Muscle of leg (tissue), 3 donors: ENCODE measurements at regions not wholly inside any gene's neighbourhood (a gene's known extent, or its start where the extent isn't known, plus 50 kb on each side); places are given as distances from the start of the nearest gene placed in this dataset.

Experiments used
- DNase-seq: peaks from one replicate; pipeline ENCODE4 v3.0.0; 2013
- H3K27ac ChIP-seq: one replicate; pipeline ENCODE4 v1.5.1; 2013; ENCODE audit warnings: mild to moderate bottlenecking, low read length, control low read depth
- H3K27me3 ChIP-seq: one replicate; pipeline ENCODE4 v1.6.1; 2013; ENCODE audit warnings: low read length; ENCODE audit not compliant: control insufficient read depth, insufficient read depth
- H3K36me3 ChIP-seq: one replicate; pipeline ENCODE4 v1.6.1; 2013; ENCODE audit warnings: low read length; ENCODE audit not compliant: control insufficient read depth, insufficient read depth
- H3K4me1 ChIP-seq: one replicate; pipeline ENCODE4 v1.6.1; 2013; ENCODE audit warnings: low read length; ENCODE audit not compliant: control insufficient read depth, insufficient read depth
- H3K4me3 ChIP-seq: one replicate; pipeline ENCODE4 v1.5.1; 2013; ENCODE audit warnings: low read length, control low read depth
- H3K9me3 ChIP-seq: replicated peaks from 2 replicates; pipeline ENCODE4 v1.6.1; 2013; ENCODE audit warnings: low read depth, low read length; ENCODE audit not compliant: control insufficient read depth
- WGBS: methylation state at CpG from one replicate; pipeline ENCODE4 v1.1.5; 2013; ENCODE audit warnings: missing lambda C conversion rate; ENCODE audit not compliant: insufficient coverage; 5-methylcytosine and 5-hydroxymethylcytosine counted together

DNA sequence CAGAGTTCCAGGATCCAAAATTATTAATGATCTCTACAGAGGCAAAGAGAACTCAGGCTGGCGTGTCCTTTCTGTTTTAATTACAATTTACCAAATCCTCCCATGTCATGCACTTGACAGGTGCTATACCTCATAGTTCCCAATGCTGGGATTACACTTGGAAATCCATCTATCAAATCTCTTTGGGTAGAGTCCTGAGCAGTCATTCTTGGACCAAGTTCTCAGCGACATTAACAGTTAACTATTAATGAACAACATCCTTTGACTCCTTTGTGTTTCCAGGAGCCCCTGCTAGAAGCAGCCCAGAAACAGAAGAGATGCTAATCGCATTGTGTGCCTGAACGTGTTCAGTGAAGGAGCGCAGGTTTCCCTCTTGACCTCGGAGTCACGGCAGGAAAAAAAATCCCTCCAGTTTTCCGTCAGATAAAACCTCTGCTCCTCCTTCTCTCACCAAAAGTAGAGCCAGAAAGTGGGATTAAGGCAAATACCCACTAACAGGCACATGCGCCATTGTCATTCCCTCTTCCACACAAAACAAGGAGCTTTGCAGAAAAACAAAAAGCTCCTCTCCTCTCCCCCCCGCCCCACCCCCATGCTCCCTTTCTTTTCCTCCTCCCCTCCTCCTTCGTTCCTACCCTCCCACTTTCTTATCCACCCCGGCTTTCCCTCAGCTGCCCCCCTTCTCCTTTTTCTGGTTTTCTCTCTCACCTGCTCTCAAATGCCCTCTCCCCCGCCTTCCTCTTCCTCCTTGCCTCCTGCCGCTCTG, 224.7 kb downstream of the ZIC5 start:
- no peak overlapping the region for H3K27ac ChIP-seq
- no peak overlapping the region for H3K4me3 ChIP-seq
- peaks cover 7% of the 10 kb centered on the region for H3K27me3 ChIP-seq
- WGBS = 25% methylated on average over 12 of the region's 14 CpGs
- H3K4me1 ChIP-seq = no peaks in the 10 kb centered on the region
- peaks cover 2% of the 10 kb centered on the region for H3K9me3 ChIP-seq
- no peaks in the 10 kb centered on the region for H3K36me3 ChIP-seq
- no peak for DNase-seq

DNA sequence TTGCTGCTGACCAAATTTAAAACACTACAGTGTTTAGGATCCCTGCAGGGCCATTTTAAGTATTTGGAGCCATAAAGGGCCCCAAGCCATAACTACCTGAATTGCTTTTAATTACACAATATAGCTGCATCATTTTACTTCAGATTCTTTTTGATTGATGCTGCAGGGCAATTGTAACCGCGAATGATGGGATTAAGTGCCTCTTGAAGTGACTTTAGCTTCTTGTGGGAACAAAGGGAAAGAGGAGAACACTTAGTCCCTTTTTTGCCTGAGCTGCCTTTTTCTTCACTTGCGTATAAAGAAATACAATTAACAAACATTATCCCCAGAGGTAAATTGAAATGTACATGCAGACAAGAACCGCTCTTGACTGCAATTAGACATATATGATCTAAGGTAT, 228.5 kb downstream of the ZIC5 start:
- Histone ChIP-seq H3K9me3 (no peaks in the 10 kb centered on the region), H3K36me3 (no peaks in the 10 kb centered on the region), H3K4me3 (no peak overlapping the region), H3K4me1 (no peaks in the 10 kb centered on the region), H3K27me3 (peaks cover 18% of the 10 kb centered on the region), H3K27ac (no peak overlapping the region)
- 60% methylated on average over 1 of the region's 4 CpGs for WGBS
- no peak for DNase-seq

GRCh38 chr13:99741960-99742359, 229.6 kb downstream of the ZIC5 start:
- 39% methylated on average over 6 of the region's 6 CpGs for WGBS
- Histone ChIP-seq H3K27me3 (peaks cover 13% of the 10 kb centered on the region), H3K36me3 (no peaks in the 10 kb centered on the region), H3K27ac (no peak overlapping the region), H3K9me3 (no peaks in the 10 kb centered on the region), H3K4me1 (no peaks in the 10 kb centered on the region), H3K4me3 (no peak overlapping the region)
- DNase-seq = no peak

DNA sequence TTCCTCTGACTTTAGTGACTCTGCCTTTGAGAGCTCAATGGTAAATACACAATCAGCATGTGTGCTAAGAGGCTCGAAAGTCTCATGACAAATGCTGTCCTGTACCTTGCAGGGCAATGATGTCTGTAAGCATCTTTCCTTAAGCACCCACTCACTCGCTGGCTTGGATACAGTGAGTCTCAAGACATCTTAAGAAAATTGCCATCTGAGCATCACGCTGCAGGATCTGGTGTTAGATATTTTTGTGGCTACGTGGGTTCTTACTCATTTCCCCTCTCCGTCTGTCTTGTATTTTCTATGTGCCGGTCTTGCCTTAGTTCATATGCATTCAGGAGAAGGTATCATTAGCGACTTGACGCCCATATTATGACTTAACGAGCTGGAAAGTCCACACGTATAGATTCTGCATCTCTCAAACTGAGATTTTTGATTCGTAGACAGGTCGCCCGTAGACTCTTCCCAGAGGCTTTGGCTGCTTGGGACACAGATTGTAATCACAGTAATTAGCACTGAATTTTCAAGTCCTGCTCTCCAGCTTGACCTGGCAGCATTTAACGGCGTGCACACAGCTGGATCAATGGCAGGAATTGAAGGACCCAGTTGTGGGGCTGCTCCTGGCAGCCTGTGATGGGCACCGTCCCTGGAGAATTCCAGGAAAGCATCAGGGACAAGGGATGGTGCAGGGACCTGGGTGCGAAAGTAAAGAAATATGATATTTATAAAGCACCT, 231.2 kb downstream of the ZIC5 start:
- DNase-seq = no peak
- H3K4me3 ChIP-seq = no peak overlapping the region
- H3K27me3 ChIP-seq = peaks cover 11% of the 10 kb centered on the region
- WGBS = 49% methylated on average over 11 of the region's 17 CpGs
- H3K4me1 ChIP-seq = no peaks in the 10 kb centered on the region
- no peaks in the 10 kb centered on the region for H3K36me3 ChIP-seq
- no peak overlapping the region for H3K27ac ChIP-seq
- H3K9me3 ChIP-seq = no peaks in the 10 kb centered on the region

GRCh38 chr13:99738626-99739025, 232.9 kb downstream of the ZIC5 start:
- WGBS = 50% methylated on average over 3 of the region's 4 CpGs
- Histone ChIP-seq H3K27ac (no peak overlapping the region), H3K4me1 (no peaks in the 10 kb centered on the region), H3K27me3 (peaks cover 11% of the 10 kb centered on the region), H3K36me3 (no peaks in the 10 kb centered on the region), H3K4me3 (no peak overlapping the region), H3K9me3 (no peaks in the 10 kb centered on the region)
- DNase-seq = peak; percentile 11

- Histone ChIP-seq H3K36me3 (no peaks in the 10 kb centered on the region), H3K27ac (no peak overlapping the region), H3K27me3 (peaks cover 11% of the 10 kb centered on the region), H3K9me3 (no peaks in the 10 kb centered on the region), H3K4me3 (no peak overlapping the region), H3K4me1 (no peaks in the 10 kb centered on the region)
- no peak for DNase-seq
- 78% methylated on average over 1 of the region's 8 CpGs for WGBS
Observed at GRCh38 chr13:99737481-99738245, 233.9 kb downstream of the ZIC5 start.

DNA sequence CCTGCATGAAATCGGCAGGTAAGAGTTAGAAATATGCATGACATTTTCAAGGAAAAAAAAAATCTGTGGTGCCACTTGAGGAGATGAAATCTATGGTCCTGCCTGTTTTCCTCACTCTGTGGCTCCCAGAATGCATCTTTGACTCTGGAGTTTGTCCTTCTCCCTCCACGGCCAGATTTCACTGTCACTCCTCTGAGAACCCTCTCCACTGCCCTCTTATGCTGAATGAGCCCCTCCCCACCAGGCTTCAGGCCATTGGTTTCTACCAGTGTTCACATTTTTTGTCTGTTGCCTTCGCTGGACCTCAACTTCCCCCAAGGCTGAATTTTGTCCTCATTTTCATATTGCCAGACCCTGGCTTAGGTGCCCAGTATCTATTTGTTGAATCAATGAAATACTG, 235.0 kb downstream of the ZIC5 start:
- no peak for DNase-seq
- 69% methylated on average over 2 of the region's 3 CpGs for WGBS
- peaks cover 11% of the 10 kb centered on the region for H3K27me3 ChIP-seq

GRCh38 chr13:99734013-99734693, 232.9 kb downstream of the TM9SF2 start:
- Histone ChIP-seq H3K4me3 (no peak overlapping the region), H3K9me3 (no peaks in the 10 kb centered on the region), H3K4me1 (no peaks in the 10 kb centered on the region), H3K36me3 (no peaks in the 10 kb centered on the region), H3K27me3 (peaks cover under 1% of the 10 kb centered on the region), H3K27ac (no peak overlapping the region)
- 47% methylated on average over 4 of the region's 7 CpGs for WGBS
- no peak for DNase-seq

More for the DNA sequence above, 235.0 kb downstream of the ZIC5 start:
- Histone ChIP-seq H3K4me3 (no peak overlapping the region), H3K9me3 (no peaks in the 10 kb centered on the region), H3K4me1 (no peaks in the 10 kb centered on the region), H3K36me3 (no peaks in the 10 kb centered on the region), H3K27ac (no peak overlapping the region)

- DNase-seq = no peak
- H3K9me3 ChIP-seq = no peaks in the 10 kb centered on the region
- no peak overlapping the region for H3K27ac ChIP-seq
- no peaks in the 10 kb centered on the region for H3K36me3 ChIP-seq
- H3K27me3 ChIP-seq = no peaks in the 10 kb centered on the region
- WGBS = 60% methylated on average over 2 of the region's 7 CpGs
- no peak overlapping the region for H3K4me3 ChIP-seq
- no peaks in the 10 kb centered on the region for H3K4me1 ChIP-seq
Observed at GRCh38 chr13:99733346-99733745, 232.1 kb downstream of the TM9SF2 start.

DNA sequence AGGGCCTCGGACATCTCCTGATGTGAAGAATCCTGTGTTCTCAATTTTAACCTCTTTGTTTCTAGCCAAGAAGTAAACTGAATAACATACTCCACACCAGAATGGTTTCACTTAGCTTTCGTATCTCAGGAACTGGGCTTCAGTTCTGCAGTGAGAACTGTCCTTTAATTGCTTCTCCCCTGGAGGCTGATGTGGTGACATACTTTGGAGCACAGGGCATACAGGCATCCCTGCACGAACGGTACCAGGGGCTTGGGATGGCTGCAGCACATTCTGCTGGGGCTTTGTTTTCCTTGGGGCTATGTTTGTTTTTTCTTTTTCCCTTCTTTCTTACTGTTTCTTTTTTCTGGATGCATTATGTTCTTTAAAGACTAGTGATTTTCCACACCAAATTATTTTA, 230.5 kb downstream of the TM9SF2 start:
- no peak overlapping the region for H3K27ac ChIP-seq
- no peaks in the 10 kb centered on the region for H3K9me3 ChIP-seq
- no peaks in the 10 kb centered on the region for H3K27me3 ChIP-seq
- no peak overlapping the region for H3K4me3 ChIP-seq
- H3K36me3 ChIP-seq = no peaks in the 10 kb centered on the region
- no peaks in the 10 kb centered on the region for H3K4me1 ChIP-seq
- WGBS = no CpG with 5 or more reads among the region's 4 CpGs
- DNase-seq = no peak
